ENCODE measurements at regions not wholly inside any gene's neighbourhood (a gene's known extent, or its start where the extent isn't known, plus 50 kb on each side); places are given as distances from the start of the nearest gene placed in this dataset.

DNA sequence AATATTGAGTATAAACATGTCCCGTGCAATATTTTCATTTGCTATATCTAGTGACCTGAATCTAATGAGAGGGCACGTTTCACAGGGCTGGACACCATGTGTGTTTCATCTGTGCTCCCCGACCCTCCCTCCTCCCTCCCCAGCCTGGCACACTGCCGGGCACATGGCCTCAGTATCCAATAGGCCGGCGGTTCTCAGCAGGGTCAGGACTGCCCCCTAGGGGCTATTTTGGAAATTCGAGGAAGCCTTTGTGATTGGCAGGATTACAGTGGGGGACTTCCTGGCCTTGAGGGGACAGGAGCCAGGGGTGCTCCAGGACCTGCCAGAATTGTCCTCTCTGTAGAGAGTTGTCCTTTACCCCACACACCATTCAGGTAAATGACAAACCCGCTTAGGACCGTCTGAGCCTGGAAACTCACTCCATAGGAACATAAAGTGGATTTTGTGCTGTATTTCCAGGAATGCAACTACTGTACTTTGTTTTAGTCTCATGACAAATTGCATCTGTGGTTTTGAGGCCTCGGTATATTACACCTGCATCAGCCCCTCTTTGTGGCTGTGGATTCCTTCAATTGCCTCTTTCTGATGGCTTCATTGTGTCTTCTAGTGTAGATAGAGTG lies 109.5 kb upstream of the SIM2 start:
- no peaks in the 10 kb centered on the region for H3K36me3 ChIP-seq (replicated peaks)
- H3K9me3 ChIP-seq: no peaks in the 10 kb centered on the region
- in situ Hi-C loops (cut with MboI; ENCODE audit: low sequenced_read_pairs): no loop called here
- peak in 1 of 2 experiments; percentile 61 for DNase-seq (ENCODE audit: low spot score in 2 of 2)
- H3K4me3 ChIP-seq: no peak overlapping the region
- 0 out of 2 replicates have a peak, but pooled peaks cover 5% of the 10 kb centered on the region for H3K27me3 ChIP-seq (ENCODE audit: low read depth)
- no peaks in the 10 kb centered on the region for H3K4me1 ChIP-seq

DNA sequence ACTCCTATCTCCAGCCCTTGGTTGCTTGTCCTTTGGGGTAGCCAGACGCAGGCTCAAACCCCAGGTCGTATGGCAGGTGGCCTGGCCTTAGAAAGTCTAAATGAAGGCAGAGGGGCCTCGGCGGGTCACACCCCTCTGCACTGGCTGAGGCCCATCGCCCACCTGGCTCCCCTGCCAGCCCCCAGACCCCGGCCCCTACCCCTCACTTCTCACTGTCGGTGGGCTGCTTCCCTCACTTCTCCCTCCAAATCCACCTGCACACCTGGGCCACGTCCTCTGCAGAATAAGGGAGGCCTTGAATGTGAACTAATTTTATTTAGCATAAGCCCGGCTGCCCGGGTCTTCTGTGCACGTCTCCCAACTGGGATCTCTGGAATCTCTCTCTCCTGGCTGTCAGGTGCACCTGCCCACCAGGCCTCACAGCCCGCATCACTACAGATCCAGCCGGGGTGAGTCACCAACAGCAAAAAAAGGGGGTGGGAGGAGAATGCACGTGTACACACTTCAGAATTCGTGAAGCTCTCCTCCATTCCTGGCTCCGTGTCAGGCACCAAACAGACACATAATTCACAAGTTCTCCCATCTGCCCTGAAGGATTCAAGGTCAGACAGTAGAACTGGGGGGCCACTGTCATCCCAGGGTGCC lies 107.5 kb upstream of the SIM2 start:
- DNase-seq (ENCODE audit: low spot score in 2 of 2): no peak
- no peak overlapping the region for H3K4me3 ChIP-seq
- H3K4me1 ChIP-seq: no peaks in the 10 kb centered on the region
- H3K36me3 ChIP-seq (replicated peaks): no peaks in the 10 kb centered on the region
- H3K27me3 ChIP-seq (ENCODE audit: low read depth): 0 out of 2 replicates have a peak, but pooled peaks cover 5% of the 10 kb centered on the region
- no peaks in the 10 kb centered on the region for H3K9me3 ChIP-seq
- in situ Hi-C loops (cut with MboI; ENCODE audit: low sequenced_read_pairs): no loop called here

DNA sequence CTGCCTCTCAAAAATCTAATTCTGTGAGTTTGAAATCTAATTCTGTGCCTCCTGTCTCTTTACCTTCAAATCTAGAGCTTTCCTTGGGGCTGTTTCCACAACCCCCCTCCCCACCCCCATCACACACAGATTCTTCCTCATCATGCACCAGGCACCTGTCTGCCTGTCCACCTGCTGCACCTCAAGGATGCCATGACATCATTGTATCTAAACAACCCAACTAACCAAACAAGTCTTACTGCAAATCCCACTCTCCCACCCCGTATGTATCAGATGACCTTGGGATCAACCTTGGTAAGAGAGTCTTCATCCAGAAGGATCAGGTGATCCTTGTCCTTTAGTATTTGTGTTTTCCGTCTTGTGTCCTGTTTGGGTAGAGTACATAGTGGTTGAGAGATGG lies 102.7 kb upstream of the SIM2 start:
- in situ Hi-C loops (cut with MboI; ENCODE audit: low sequenced_read_pairs): no loop called here
- H3K9me3 ChIP-seq: no peaks in the 10 kb centered on the region
- H3K27me3 ChIP-seq (ENCODE audit: low read depth): no peaks in the 10 kb centered on the region
- DNase-seq (ENCODE audit: low spot score in 2 of 2): no peak
- H3K4me1 ChIP-seq: no peaks in the 10 kb centered on the region
- H3K36me3 ChIP-seq (replicated peaks): no peaks in the 10 kb centered on the region
- no peak overlapping the region for H3K4me3 ChIP-seq

DNA sequence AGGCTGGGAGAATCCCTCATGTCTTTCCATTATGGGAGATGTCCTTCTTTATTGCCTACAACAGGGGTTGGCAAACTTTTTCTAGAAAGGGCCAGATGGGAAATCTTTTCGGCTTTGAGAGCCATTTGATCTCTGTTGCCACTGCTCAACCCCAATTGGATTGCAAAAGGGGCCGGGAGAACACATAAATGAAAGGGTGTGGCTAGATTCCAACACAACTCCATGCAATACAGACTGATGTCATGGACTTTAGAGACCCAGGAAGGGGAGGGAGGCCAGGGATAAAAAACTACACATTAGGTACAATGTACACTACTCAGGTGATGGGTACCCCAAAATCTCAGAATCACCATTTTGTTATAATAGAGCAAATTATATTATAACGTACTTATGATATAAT lies 97.6 kb upstream of the SIM2 start:
- no peaks in the 10 kb centered on the region for H3K4me1 ChIP-seq
- no peaks in the 10 kb centered on the region for H3K9me3 ChIP-seq
- H3K36me3 ChIP-seq (replicated peaks): no peaks in the 10 kb centered on the region
- no peak for DNase-seq (ENCODE audit: low spot score in 2 of 2)
- H3K27me3 ChIP-seq (ENCODE audit: low read depth): no peaks in the 10 kb centered on the region
- in situ Hi-C loops (cut with MboI; ENCODE audit: low sequenced_read_pairs): no loop called here
- no peak overlapping the region for H3K4me3 ChIP-seq

DNA sequence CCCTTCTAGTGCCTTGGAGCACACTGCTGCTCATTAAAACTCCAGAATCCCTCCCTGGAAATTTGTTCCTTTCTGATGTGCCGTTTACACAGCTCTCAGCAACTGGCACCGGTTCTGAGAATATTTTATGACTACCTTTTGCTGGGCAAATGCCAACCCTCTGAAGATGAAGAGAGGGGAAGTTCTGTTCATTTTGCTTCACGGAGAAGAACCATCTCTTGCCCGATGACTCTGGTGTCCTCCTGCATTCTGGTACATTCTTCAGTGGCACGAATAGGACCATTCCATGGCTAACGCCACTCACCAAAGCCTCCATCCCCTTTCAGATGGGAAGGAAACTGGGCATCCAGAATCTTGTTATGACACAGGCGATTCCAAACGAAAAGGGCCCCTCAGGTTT lies 96.2 kb upstream of the SIM2 start:
- in situ Hi-C loops (cut with MboI; ENCODE audit: low sequenced_read_pairs): no loop called here
- H3K4me1 ChIP-seq: no peaks in the 10 kb centered on the region
- H3K4me3 ChIP-seq: no peak overlapping the region
- H3K9me3 ChIP-seq: no peaks in the 10 kb centered on the region
- no peaks in the 10 kb centered on the region for H3K27me3 ChIP-seq (ENCODE audit: low read depth)
- no peak for DNase-seq (ENCODE audit: low spot score in 2 of 2)
- H3K36me3 ChIP-seq (replicated peaks): no peaks in the 10 kb centered on the region

DNA sequence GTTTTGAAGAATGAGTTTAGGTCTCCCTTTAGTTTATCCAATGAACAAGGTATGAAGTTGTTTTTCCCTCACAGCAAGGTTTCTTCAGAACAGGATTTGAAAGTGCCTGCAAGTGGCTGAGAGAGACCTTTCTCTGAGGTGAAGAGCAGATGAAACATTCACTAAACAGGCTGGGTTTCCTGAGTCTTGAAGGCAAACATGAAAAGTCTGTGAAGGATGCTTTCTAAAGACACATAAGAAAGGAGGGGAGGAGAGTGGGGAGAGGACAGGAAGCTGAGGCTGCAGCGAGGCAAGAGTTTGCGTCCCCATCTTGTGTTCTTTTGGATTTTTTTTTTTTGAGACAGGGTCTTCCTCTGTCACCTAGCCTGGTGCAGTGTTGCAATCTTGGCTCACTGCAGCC lies 95.7 kb upstream of the SIM2 start:
- Histone ChIP-seq H3K27me3 (ENCODE audit: low read depth) (no peaks in the 10 kb centered on the region), H3K4me1 (no peaks in the 10 kb centered on the region)
- in situ Hi-C loops (cut with MboI; ENCODE audit: low sequenced_read_pairs): no loop called here

DNA sequence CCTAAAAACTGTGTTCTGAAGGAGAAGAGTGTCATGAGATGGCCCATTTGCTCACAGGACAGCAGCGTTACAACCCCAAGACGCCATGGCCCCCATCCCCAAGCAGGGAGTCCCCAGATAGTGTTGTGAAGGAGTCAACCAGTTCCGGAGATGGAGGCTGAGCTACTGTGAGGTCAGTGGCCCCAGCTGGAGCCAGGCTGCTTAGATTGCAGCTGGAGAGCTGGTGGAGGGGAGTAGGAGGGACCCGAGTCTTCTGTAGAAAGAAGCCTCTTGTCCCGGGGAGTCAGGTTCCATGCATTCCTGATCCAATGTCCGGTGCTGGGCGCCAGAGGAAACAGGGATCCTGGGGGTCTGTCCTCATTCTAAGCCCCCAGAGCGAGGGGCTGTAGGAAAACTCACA lies 93.5 kb upstream of the SIM2 start:
- H3K36me3 ChIP-seq (replicated peaks): no peaks in the 10 kb centered on the region
- H3K9me3 ChIP-seq: no peaks in the 10 kb centered on the region
- no peaks in the 10 kb centered on the region for H3K4me1 ChIP-seq
- in situ Hi-C loops (cut with MboI; ENCODE audit: low sequenced_read_pairs): no loop called here
- no peaks in the 10 kb centered on the region for H3K27me3 ChIP-seq (ENCODE audit: low read depth)
- H3K4me3 ChIP-seq: no peak overlapping the region
- no peak for DNase-seq (ENCODE audit: low spot score in 2 of 2)

More for the DNA sequence above, 95.7 kb upstream of the SIM2 start:
- H3K36me3 ChIP-seq (replicated peaks): no peaks in the 10 kb centered on the region
- no peak for DNase-seq (ENCODE audit: low spot score in 2 of 2)
- H3K4me3 ChIP-seq: no peak overlapping the region
- no peaks in the 10 kb centered on the region for H3K9me3 ChIP-seq

DNA sequence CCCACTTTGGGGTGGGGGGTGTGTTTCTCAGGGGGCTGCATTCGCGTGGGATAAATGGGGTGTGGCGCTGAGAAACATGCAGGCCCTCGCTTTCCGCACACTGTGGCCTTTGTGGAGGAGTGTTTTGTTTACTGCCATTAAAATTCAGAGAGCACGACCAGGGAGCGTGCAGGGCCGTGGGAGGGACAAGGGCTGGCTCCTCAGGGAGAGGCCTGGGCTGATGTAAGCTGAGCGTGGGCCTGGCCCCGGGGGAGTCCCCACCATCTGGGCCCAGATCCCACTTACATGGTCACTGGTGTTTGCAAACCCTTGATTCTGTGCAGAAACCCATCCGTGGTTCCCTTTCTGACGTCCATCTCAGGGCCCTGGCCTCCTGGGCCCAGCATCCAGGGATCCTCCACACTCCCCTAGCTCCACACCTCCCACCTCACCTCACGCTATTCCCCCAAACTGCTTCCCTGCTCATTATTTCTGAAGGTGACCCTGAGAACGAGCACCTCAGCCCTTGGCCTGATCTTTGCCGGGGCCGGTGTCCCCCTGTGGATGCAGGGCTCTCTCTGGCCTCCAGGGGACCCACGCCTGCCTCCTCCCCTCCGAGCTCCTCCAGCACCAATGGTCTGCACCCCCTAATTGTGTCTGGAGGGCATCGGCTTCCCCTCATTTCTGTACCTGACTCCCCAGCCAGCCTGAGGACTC lies 92.5 kb upstream of the SIM2 start:
- 0 out of 2 replicates have a peak, but pooled peaks cover 2% of the 10 kb centered on the region for H3K27me3 ChIP-seq (ENCODE audit: low read depth)
- in situ Hi-C loops (cut with MboI; ENCODE audit: low sequenced_read_pairs): no loop called here
- no peaks in the 10 kb centered on the region for H3K9me3 ChIP-seq
- no peak for DNase-seq (ENCODE audit: low spot score in 2 of 2)
- no peaks in the 10 kb centered on the region for H3K36me3 ChIP-seq (replicated peaks)
- no peak overlapping the region for H3K4me3 ChIP-seq
- no peaks in the 10 kb centered on the region for H3K4me1 ChIP-seq

DNA sequence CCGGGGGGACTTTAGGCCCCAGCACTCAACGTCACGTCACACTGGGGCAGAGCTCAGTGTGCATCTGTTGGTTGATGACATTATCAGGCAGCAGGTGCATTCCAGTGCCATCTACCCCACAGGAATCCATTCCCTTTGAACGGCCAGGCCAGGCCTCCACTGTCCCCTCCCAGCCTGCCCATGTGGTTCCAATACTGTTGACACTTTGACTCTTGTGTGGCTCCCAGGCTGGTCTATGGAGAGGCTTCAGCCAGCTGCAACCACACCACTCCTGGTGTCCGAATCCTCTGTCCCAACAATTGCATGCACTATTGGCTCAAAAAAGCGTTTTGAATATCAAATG lies 92.0 kb upstream of the SIM2 start:
- Histone ChIP-seq H3K27me3 (ENCODE audit: low read depth) (0 out of 2 replicates have a peak, but pooled peaks cover 3% of the 10 kb centered on the region), H3K9me3 (no peaks in the 10 kb centered on the region), H3K4me1 (no peaks in the 10 kb centered on the region), H3K4me3 (no peak overlapping the region), H3K36me3 (replicated peaks) (no peaks in the 10 kb centered on the region)
- no peak for DNase-seq (ENCODE audit: low spot score in 2 of 2)
- in situ Hi-C loops (cut with MboI; ENCODE audit: low sequenced_read_pairs): no loop called here

DNA sequence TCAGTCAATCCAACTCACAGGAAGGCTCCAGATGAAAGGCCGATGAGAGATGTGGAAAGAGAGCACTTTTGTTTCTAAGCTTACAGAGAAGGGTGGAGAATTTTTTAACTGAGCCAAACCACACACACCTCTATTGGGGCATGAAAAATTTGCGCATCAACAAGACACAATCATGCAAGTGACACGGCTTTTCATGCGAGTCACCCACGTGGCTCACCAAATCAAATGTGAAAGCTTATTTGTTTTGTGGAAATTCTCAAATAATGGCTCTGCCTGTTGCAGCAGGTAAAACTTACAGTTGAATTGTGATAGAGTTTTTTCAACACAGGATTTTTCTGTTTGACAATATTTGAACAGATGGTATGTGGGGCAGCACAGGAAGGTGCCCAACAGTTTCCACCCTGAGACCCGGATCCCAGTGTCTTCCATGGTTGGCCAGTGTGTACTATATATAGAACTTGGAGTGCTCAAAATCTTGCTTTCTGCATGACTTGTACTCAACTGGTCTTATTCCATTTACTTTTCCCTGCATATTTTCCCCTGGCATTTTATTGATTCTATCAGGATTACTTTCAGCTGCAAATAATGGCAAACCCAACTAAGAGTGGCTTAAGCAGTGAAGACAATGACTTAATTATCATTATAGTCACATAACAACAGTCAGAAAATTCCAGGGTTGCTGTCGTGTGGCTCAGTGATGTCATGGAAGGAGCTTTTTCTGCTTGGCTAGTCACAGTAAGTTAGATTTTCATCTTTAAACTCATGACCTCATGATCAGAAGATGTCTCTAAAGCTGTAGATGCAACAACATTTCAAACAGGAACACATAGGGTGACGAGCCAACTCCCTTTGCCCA lies 90.6 kb upstream of the SIM2 start:
- H3K9me3 ChIP-seq: no peaks in the 10 kb centered on the region
- 0 out of 2 replicates have a peak, but pooled peaks cover 3% of the 10 kb centered on the region for H3K27me3 ChIP-seq (ENCODE audit: low read depth)
- in situ Hi-C loops (cut with MboI; ENCODE audit: low sequenced_read_pairs): no loop called here
- no peak for DNase-seq (ENCODE audit: low spot score in 2 of 2)
- no peaks in the 10 kb centered on the region for H3K4me1 ChIP-seq
- no peak overlapping the region for H3K4me3 ChIP-seq
- no peaks in the 10 kb centered on the region for H3K36me3 ChIP-seq (replicated peaks)

DNA sequence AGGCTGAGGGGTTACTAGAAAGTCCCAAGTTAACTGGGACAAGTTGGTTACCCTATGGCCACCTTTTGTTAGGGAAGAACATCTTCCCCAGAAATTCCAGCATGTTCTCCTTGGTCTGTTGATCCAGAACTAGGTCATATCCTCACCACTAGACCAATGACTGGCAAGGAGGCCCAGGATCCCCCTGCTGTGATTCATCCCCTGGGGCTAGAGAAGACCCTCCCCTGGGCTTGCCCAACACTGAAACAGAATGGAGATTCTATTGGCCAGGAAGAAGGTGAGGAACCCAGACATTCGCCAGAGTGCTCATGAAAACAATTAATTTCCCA lies 90.1 kb upstream of the SIM2 start:
- DNase-seq (ENCODE audit: low spot score in 2 of 2): no peak
- in situ Hi-C loops (cut with MboI; ENCODE audit: low sequenced_read_pairs): no loop called here
- Histone ChIP-seq H3K4me1 (no peaks in the 10 kb centered on the region), H3K9me3 (no peaks in the 10 kb centered on the region), H3K27me3 (ENCODE audit: low read depth) (0 out of 2 replicates have a peak, but pooled peaks cover 3% of the 10 kb centered on the region), H3K4me3 (no peak overlapping the region), H3K36me3 (replicated peaks) (no peaks in the 10 kb centered on the region)

DNA sequence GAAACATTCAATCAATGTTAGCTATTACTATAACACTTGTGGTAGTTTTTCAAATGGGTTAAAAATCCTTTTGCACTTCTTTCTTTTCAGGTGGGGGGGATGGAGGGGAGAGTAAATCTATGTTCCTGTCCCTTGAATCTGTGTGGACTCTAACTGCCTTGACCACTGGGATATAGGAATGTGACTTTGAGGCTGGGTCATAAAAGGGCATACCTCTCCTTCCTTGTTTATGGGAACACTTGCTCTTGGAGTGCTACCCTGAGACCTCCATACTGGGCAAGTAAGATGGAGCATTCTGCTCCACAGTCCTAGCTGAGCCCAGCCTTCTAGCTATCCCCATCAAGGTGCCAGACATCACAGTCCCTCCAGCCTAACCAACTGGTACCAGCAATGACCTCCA lies 89.3 kb upstream of the SIM2 start:
- no peaks in the 10 kb centered on the region for H3K9me3 ChIP-seq
- no peaks in the 10 kb centered on the region for H3K4me1 ChIP-seq
- in situ Hi-C loops (cut with MboI; ENCODE audit: low sequenced_read_pairs): no loop called here
- no peak overlapping the region for H3K4me3 ChIP-seq
- H3K36me3 ChIP-seq (replicated peaks): no peaks in the 10 kb centered on the region
- H3K27me3 ChIP-seq (ENCODE audit: low read depth): 0 out of 2 replicates have a peak, but pooled peaks cover 3% of the 10 kb centered on the region
- no peak for DNase-seq (ENCODE audit: low spot score in 2 of 2)

DNA sequence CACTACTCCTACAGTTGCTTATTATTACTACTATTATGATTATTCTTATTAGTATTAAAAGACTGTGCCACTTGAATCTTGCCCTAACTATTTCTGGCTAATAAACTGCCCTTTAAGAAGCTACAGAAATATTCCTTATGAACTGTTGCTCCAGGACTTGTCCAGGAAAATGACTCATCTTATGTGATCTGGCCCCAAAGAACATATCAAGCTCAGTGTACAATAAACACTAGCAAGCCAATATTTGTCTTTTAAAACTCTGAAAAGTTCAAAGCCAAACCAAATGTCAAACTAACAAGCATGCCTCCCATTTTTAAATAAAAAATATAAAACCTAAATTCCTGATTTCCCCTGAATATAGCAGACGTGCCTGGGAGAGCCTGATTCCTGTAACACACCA lies 88.7 kb upstream of the SIM2 start:
- 0 out of 2 replicates have a peak, but pooled peaks cover 3% of the 10 kb centered on the region for H3K27me3 ChIP-seq (ENCODE audit: low read depth)
- DNase-seq (ENCODE audit: low spot score in 2 of 2): no peak
- in situ Hi-C loops (cut with MboI; ENCODE audit: low sequenced_read_pairs): no loop called here

DNA sequence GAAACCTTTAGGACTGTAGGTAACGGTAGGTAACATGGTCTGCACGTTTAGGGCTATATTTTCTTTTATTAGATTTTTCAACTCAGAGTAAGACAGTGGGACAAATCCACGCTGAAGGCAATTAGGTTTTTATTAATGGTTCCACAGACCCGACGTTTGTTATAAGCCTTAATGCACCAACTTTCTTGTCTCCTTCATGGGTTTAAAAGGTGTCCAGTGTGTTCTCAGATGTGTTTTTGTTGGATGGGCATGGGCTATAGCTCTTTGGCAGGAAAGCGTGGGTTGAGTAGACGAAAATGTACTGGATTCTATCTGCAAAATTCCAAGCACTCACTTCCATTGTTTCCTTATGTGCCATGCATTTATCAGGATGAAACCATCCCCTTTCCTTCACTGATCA lies 88.0 kb upstream of the SIM2 start:
- Histone ChIP-seq H3K27me3 (ENCODE audit: low read depth) (0 out of 2 replicates have a peak, but pooled peaks cover 3% of the 10 kb centered on the region), H3K4me3 (no peak overlapping the region), H3K4me1 (no peaks in the 10 kb centered on the region), H3K9me3 (no peaks in the 10 kb centered on the region), H3K36me3 (replicated peaks) (no peaks in the 10 kb centered on the region)
- DNase-seq (ENCODE audit: low spot score in 2 of 2): no peak
- in situ Hi-C loops (cut with MboI; ENCODE audit: low sequenced_read_pairs): no loop called here

More for the DNA sequence above, 88.7 kb upstream of the SIM2 start:
- Histone ChIP-seq H3K4me1 (no peaks in the 10 kb centered on the region), H3K9me3 (no peaks in the 10 kb centered on the region), H3K36me3 (replicated peaks) (no peaks in the 10 kb centered on the region), H3K4me3 (no peak overlapping the region)
